Calu3 (cell line): ENCODE measurements at regions not wholly inside any gene's neighbourhood (a gene's known extent, or its start where the extent isn't known, plus 50 kb on each side); places are given as distances from the start of the nearest gene placed in this dataset.

Source experiments
- BruUV-seq: library from RNA; stranded (reverse); fragments of 400-500 nt; replicated peaks from 2 replicates; lab custom pipeline; 2021; lab: Mats Ljungman, UMichigan
- CTCF ChIA-PET: fragments of 300-600 bp; sonication (Branson Sonifier 250); formaldehyde crosslinking; loops from one replicate; lab custom pipeline; 2022; ENCODE audit warnings: antibody characterized with exemption; lab: Charles Lee
- DNase-seq: peaks from one replicate; pipeline ENCODE4 v3.0.0; 2022
- H3K27ac Mint-ChIP-seq: one replicate; pipeline ENCODE4 v1.8.0; 2022; ENCODE audit warnings: mixed read lengths; ENCODE audit not compliant: unreplicated experiment
- H3K27me3 Mint-ChIP-seq: one replicate; pipeline ENCODE4 v1.8.0; 2022; ENCODE audit warnings: mixed read lengths; ENCODE audit not compliant: unreplicated experiment
- H3K36me3 Mint-ChIP-seq: one replicate; pipeline ENCODE4 v1.8.0; 2022; ENCODE audit warnings: mild to moderate bottlenecking, moderate library complexity, mixed read lengths; ENCODE audit not compliant: insufficient read depth, unreplicated experiment
- H3K4me1 Mint-ChIP-seq: one replicate; pipeline ENCODE4 v1.8.0; 2022; ENCODE audit warnings: mild to moderate bottlenecking, low read depth, mixed read lengths; ENCODE audit not compliant: unreplicated experiment
- H3K4me3 Mint-ChIP-seq: one replicate; pipeline ENCODE4 v1.8.0; 2022; ENCODE audit warnings: mild to moderate bottlenecking, low read depth, moderate library complexity, mixed read lengths; ENCODE audit not compliant: unreplicated experiment
- H3K9me3 Mint-ChIP-seq: one replicate; pipeline ENCODE4 v1.8.0; 2022; ENCODE audit warnings: low read depth, mixed read lengths; ENCODE audit not compliant: unreplicated experiment
- intact Hi-C: fragments of 100-400 bp; cut with micrococcal nuclease; formaldehyde crosslinking; loops from one replicate; pipeline ENCODE4 v1.10.0; 2022; ENCODE audit not compliant: unreplicated experiment
- TF ChIP-seq, protein P1 (sequence below): fragments of 200-600 bp; IDR thresholded peaks from one replicate; pipeline ENCODE4 v1.8.0; 2022; ENCODE audit warnings: antibody characterized with exemption; ENCODE audit not compliant: unreplicated experiment

GRCh38 chr11:119521551-119521950 is 98.6 kb upstream of the THY1 start:
- TF ChIP-seq, protein P1, sequence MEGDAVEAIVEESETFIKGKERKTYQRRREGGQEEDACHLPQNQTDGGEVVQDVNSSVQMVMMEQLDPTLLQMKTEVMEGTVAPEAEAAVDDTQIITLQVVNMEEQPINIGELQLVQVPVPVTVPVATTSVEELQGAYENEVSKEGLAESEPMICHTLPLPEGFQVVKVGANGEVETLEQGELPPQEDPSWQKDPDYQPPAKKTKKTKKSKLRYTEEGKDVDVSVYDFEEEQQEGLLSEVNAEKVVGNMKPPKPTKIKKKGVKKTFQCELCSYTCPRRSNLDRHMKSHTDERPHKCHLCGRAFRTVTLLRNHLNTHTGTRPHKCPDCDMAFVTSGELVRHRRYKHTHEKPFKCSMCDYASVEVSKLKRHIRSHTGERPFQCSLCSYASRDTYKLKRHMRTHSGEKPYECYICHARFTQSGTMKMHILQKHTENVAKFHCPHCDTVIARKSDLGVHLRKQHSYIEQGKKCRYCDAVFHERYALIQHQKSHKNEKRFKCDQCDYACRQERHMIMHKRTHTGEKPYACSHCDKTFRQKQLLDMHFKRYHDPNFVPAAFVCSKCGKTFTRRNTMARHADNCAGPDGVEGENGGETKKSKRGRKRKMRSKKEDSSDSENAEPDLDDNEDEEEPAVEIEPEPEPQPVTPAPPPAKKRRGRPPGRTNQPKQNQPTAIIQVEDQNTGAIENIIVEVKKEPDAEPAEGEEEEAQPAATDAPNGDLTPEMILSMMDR: no peak
- CTCF ChIA-PET: no interaction called here
- intact Hi-C loops: no loop called here
- BruUV-seq: no TSS peak
- Mint-ChIP-seq H3K27me3 (peaks cover 25% of the 10 kb centered on the region), H3K4me1 (no peaks in the 10 kb centered on the region), H3K36me3 (no peaks in the 10 kb centered on the region), H3K4me3 (no peak overlapping the region), H3K27ac (no peak overlapping the region), H3K9me3 (no peaks in the 10 kb centered on the region)
- DNase-seq: no peak

DNA sequence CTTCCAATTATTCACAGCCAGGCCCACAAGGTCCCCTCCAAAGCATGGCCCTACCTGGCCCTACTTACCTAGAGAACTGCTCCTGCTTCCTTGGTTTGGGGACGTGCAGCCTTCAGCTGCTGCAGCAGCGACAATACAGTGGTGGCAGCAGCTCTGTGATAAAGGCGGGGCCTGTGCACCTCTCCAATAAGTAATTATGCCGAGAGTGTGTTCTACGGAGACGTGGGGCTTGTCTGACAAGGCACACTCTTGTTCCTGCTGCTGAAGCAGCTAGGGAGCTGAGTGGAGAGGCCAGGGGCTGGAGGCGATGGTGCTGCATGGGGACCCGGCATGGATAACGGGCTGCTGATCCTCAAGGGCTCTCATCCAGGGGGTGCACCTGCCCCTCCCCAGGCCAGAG is 98.0 kb upstream of the THY1 start:
- H3K4me1 Mint-ChIP-seq: no peaks in the 10 kb centered on the region
- no peaks in the 10 kb centered on the region for H3K36me3 Mint-ChIP-seq
- BruUV-seq: no TSS peak
- CTCF ChIA-PET: no interaction called here
- intact Hi-C loops: no loop called here
- H3K27ac Mint-ChIP-seq: no peak overlapping the region
- no peaks in the 10 kb centered on the region for H3K9me3 Mint-ChIP-seq
- peaks cover 25% of the 10 kb centered on the region for H3K27me3 Mint-ChIP-seq
- DNase-seq: no peak
- TF ChIP-seq, protein P1: no peak
- H3K4me3 Mint-ChIP-seq: no peak overlapping the region

GRCh38 chr11:119520400-119520799 is 97.4 kb upstream of the THY1 start:
- Mint-ChIP-seq H3K36me3 (no peaks in the 10 kb centered on the region), H3K27me3 (peaks cover 25% of the 10 kb centered on the region), H3K9me3 (no peaks in the 10 kb centered on the region), H3K27ac (no peak overlapping the region), H3K4me1 (no peaks in the 10 kb centered on the region), H3K4me3 (no peak overlapping the region)
- TF ChIP-seq, protein P1: no peak
- intact Hi-C loops: no loop called here
- CTCF ChIA-PET: no interaction called here
- DNase-seq: no peak
- BruUV-seq: no TSS peak

DNA sequence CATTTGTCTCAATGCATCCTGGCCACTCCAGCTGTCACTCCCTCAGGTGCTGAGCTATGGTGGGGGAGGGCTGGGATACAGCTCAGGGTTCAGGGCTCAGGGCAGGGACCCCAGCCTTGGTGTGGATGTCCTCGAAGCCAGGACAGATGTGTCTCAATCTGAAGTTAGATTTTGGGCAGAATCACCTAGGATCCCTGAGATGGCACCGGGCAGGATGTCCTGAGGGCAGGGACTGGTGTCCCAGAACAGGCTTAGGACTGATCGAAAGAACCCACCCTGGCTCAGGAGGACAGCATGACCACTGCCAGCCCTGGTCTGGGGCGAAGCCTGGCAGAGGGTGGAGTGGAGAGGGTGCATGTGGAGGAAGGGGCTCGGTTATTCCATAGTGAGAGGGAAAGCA is 96.8 kb upstream of the THY1 start:
- H3K27me3 Mint-ChIP-seq: peaks cover 25% of the 10 kb centered on the region
- DNase-seq: no peak
- CTCF ChIA-PET: interaction anchor here (0.5 kb wide), 1 partner anchor 720 kb away, joined by 3 read pairs; the partner anchor contains the start of gene POU2F3
- H3K4me1 Mint-ChIP-seq: no peaks in the 10 kb centered on the region
- intact Hi-C loops: no loop called here
- H3K4me3 Mint-ChIP-seq: no peak overlapping the region
- H3K9me3 Mint-ChIP-seq: no peaks in the 10 kb centered on the region
- TF ChIP-seq, protein P1: no peak
- H3K27ac Mint-ChIP-seq: no peak overlapping the region
- no TSS peak for BruUV-seq
- no peaks in the 10 kb centered on the region for H3K36me3 Mint-ChIP-seq
